ENCODE measurements at regions not wholly inside any gene's neighbourhood (a gene's known extent, or its start where the extent isn't known, plus 50 kb on each side); places are given as distances from the start of the nearest gene placed in this dataset.

DNA sequence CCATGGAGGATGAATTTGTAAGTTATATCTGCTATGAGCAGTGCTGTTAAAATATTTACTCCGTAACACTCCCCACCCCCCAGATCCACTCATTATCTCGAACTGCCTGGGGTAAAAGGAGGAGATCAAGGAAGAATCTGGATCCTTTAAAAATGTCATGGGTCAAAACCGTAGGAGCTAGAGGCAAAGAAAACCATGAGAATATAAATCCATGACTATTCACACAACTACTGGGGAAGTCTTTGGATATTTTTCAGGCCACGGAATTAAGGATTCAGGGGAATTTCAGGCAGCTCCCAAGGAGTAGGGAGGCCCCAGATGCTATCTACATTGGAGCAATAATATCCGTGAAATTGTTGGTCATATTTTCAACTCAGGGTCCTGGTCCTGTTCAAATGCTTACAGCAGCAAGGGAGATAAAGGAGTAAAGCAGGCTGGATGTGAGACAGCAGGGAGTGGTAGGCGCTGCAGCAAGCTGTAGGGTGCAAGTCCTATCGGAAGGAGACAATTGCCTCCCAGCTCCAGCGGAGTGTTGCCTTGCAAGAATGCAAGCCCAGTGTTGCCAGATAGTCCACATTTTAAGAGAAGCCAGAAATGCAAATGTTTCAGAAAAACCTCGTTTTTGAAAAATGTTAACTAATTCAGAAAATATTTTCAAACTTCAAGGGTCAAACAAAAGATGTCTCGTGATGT, 116.2 kb upstream of the KIT start:
- DNase-seq (ENCODE audit: low read depth): no peak
- TF ChIP-seq, protein P1, sequence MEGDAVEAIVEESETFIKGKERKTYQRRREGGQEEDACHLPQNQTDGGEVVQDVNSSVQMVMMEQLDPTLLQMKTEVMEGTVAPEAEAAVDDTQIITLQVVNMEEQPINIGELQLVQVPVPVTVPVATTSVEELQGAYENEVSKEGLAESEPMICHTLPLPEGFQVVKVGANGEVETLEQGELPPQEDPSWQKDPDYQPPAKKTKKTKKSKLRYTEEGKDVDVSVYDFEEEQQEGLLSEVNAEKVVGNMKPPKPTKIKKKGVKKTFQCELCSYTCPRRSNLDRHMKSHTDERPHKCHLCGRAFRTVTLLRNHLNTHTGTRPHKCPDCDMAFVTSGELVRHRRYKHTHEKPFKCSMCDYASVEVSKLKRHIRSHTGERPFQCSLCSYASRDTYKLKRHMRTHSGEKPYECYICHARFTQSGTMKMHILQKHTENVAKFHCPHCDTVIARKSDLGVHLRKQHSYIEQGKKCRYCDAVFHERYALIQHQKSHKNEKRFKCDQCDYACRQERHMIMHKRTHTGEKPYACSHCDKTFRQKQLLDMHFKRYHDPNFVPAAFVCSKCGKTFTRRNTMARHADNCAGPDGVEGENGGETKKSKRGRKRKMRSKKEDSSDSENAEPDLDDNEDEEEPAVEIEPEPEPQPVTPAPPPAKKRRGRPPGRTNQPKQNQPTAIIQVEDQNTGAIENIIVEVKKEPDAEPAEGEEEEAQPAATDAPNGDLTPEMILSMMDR (conservative IDR thresholded peaks at IDR 0.05; ENCODE audit: low read depth, low read length): no peak

DNA sequence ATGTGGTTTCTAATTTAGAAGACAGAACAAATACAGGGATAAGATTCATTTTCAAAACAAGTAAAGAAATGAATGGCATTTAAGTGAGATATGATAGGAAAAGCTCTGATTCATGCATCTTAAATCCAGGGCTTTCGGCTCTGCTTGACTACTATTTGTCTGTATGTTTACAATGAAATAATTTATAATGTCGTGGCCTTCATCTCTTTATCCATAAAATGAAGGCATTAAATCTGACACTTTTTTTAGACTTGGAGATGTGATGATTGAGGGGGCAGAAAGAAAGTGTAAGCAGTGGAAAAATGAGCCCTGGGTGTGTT, 115.7 kb upstream of the KIT start:
- no peak overlapping the region for H3K4me3 ChIP-seq (ENCODE audit: low read length)
- TF ChIP-seq, protein P1 (conservative IDR thresholded peaks at IDR 0.05; ENCODE audit: low read depth, low read length): no peak
- no peak for DNase-seq (ENCODE audit: low read depth)

More for the DNA sequence above, 116.2 kb upstream of the KIT start:
- H3K4me3 ChIP-seq (ENCODE audit: low read length): no peak overlapping the region

DNA sequence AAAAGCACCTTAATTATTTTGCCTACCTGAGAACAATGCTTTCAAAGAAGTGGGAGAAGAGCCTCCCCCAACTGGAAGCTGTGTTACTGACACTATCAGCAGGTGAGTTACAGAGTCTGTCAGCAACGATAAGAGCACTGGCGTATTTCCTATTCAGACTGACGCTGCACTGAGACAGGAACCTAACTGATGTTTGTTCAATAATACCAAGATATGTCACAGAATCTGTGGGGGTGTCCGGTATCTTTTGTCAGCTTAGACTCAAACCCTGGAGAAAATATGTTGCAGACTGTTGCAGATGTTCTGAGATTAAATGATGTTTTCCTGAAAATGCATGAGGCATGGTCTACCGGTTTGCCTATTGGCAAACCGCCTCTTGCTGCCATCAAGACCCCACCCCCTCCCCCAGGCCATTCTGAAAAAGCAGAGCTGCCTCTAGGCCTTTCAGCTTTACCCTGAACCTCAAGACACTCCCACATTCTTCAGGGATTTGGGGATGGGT, 115.2 kb upstream of the KIT start:
- TF ChIP-seq, protein P1 (conservative IDR thresholded peaks at IDR 0.05; ENCODE audit: low read depth, low read length): no peak
- H3K4me3 ChIP-seq (ENCODE audit: low read length): no peak overlapping the region
- no peak for DNase-seq (ENCODE audit: low read depth)

DNA sequence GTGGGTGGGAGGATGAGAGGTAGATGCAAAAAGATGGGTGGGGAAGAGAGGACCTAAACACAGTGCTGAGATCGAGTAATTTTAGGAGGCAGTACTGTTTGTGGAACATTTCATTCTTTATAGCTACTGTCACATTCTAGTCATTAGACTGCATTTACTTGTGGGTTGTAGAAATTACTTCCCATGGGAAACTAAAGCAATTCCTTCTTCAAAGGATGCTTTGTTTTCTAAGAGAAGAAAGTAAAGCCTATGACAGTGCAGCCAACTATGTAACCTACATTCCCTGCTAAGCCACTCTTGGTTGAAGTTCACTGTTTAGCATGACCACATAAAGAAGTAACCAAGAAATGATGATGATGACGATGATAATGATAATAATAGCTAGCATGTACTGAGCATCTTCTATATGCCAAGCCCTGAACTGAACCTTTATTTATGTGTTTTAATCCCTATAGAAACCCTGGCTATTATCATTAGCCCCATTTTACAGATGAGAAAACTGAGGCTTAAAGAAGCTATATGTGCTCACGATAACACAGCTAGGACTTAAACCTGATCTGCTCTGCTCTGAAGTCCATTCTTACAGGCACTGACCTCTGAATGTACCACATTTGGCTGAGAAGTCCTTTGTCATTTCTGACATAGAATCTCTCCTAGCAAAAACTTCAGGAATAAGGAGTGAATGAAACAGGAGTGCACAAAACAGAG, 114.5 kb upstream of the KIT start:
- TF ChIP-seq, protein P1 (conservative IDR thresholded peaks at IDR 0.05; ENCODE audit: low read depth, low read length): no peak
- no peak for DNase-seq (ENCODE audit: low read depth)
- H3K4me3 ChIP-seq (ENCODE audit: low read length): no peak overlapping the region

DNA sequence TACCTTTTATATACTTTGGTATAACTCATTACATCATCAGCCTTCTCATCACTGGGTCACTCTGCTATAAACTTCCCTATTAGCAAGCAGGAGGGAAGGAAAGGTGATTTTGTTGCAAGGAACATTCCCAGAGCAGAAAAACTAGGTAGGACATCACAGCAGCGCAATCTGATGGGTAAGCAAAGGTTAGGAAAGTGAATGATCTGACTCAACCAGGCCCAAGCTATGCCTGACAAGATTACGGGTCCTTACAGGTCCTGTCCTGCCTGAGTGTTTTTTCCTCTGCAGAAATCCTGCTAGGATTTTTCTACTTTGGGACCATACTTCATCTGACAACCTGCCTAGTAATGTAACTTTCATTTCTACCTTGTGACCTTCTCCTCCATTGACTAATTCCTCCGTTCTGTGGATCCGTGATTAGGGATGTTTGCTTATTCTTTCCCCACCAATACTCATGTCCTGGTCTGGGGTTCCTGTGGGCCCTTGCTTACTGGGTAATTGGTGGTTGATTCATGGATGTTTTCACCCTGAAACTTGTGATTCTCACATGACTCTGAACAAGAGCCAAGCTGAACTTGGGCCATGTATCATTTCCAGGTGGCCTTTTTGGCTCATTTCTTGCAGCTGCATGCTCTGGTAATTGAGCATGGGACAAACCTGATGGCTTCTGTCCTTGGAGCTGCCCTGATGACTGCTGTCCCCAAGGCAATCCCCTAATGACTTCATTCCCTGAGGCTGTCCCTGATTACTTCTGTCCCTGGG, 111.9 kb upstream of the KIT start:
- H3K4me3 ChIP-seq (ENCODE audit: low read length): no peak overlapping the region
- DNase-seq (ENCODE audit: low read depth): no peak
- TF ChIP-seq, protein P1 (conservative IDR thresholded peaks at IDR 0.05; ENCODE audit: low read depth, low read length): no peak

DNA sequence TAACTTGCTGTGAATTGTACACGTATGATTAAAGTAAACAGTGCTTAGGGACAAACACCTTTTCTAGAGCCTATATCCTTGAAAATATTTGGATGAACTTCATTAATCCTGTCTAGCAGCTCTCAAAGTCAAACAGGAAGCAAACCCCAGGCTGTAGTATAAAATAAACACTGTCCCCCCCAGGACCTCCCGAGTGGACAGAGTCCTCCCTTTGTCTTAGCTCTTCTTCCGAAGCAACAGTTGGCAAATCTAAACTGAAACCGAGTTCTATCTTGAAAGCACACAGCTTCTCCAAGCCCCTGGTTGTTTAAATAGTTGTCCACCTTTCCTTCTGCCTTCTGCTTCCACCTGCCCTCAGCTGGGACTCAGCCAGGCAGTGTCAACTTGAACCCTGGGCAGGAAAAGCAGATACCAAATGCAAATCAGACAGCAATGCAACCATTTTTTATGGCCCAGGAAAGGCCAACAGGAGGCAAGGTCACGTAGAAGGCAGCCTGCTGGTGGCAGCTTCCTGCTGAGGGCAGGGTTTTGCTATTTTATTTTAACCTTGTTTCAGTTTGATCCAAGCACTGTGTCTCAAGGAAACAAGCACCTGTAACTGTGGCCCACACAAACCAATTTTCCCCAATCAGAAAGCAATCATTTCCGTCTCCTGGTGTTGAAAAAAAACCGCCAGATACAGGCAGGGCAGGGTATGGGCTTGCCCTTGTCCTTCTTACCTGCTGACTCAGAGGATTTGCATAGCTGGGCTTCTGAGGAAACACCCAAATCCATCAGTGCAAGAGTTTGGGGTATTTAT, 110.3 kb upstream of the KIT start:
- DNase-seq (ENCODE audit: low read depth): no peak
- TF ChIP-seq, protein P1 (conservative IDR thresholded peaks at IDR 0.05; ENCODE audit: low read depth, low read length): no peak
- H3K4me3 ChIP-seq (ENCODE audit: low read length): no peak overlapping the region

Measured in retinal pigment epithelial cell (primary cell).